Germinal center (tissue), 1 donor: ENCODE measurements at regions not wholly inside any gene's neighbourhood (a gene's known extent, or its start where the extent isn't known, plus 50 kb on each side); places are given as distances from the start of the nearest gene placed in this dataset.
A peak's percentile ranks its signal among the peaks of the same experiment; 100 is the strongest.

Experiments used
- DNase-seq: peaks from one replicate; pipeline ENCODE4 v3.0.0; 2012; ENCODE audit warnings: mixed read lengths, low spot score

GRCh38 chr18:10009321-10010144, 95.7 kb downstream of the VAPA start:
- no peak for DNase-seq

GRCh38 chr18:10010611-10011015, 96.8 kb downstream of the VAPA start:
- DNase-seq: no peak

- no peak for DNase-seq
These were observed 97.2 kb downstream of the VAPA start for GRCh38 chr18:10011061-10011460.

- no peak for DNase-seq
These were observed 97.9 kb downstream of the VAPA start for GRCh38 chr18:10011751-10012150.

GRCh38 chr18:10012526-10012925, 98.7 kb downstream of the VAPA start:
- DNase-seq: no peak

GRCh38 chr18:10013621-10014543, 100.1 kb downstream of the VAPA start:
- DNase-seq: no peak

- DNase-seq: no peak
These were observed 101.5 kb downstream of the VAPA start for GRCh38 chr18:10015288-10015701.

GRCh38 chr18:10015941-10016819, 102.4 kb downstream of the VAPA start:
- peak; percentile 11 for DNase-seq

- DNase-seq: no peak
These were observed 103.2 kb downstream of the VAPA start for GRCh38 chr18:10017043-10017442.

GRCh38 chr18:10018289-10018688, 104.5 kb downstream of the VAPA start:
- DNase-seq: no peak

- DNase-seq: no peak
These were observed 106.4 kb downstream of the VAPA start for GRCh38 chr18:10020171-10020570.

- DNase-seq: no peak
These were observed 108.5 kb downstream of the VAPA start for GRCh38 chr18:10022365-10022764.

- no peak for DNase-seq
These were observed 110.2 kb downstream of the VAPA start for GRCh38 chr18:10023853-10024570.

GRCh38 chr18:10025711-10026670, 112.2 kb downstream of the VAPA start:
- no peak for DNase-seq

GRCh38 chr18:10027031-10027430, 113.2 kb downstream of the VAPA start:
- DNase-seq: no peak

- no peak for DNase-seq
These were observed 113.6 kb downstream of the VAPA start for GRCh38 chr18:10027461-10027860.

- DNase-seq: no peak
These were observed 115.9 kb downstream of the VAPA start for GRCh38 chr18:10029711-10030110.

GRCh38 chr18:10030816-10031541, 117.2 kb downstream of the VAPA start:
- DNase-seq: no peak

GRCh38 chr18:10032331-10033015, 118.7 kb downstream of the VAPA start:
- DNase-seq: peak; percentile 55
